ENCODE measurements at regions not wholly inside any gene's neighbourhood (a gene's known extent, or its start where the extent isn't known, plus 50 kb on each side); places are given as distances from the start of the nearest gene placed in this dataset.

DNA sequence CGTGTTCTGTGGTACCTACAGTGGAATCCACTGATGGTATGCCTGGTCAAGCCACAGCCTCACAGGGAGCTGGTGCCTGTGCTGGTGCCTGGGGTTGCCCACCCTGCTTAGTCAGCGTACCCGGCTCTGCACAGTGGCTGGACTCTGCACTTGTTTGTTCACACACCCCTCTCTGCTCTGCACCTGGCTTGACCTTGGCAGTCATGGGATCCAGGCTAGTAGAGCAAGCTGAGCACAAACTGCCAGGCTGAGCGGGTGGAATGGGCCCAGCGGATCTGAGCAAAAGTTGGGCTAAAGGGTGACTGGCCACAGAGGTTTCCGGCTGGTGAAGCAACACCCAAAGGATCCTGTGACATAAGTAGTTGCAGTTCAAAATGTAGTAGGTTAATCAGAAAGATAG lies 163.5 kb downstream of the CDH19 start:
- no peak for DNase-seq (ENCODE audit: low read depth)
- TF ChIP-seq, protein P1, sequence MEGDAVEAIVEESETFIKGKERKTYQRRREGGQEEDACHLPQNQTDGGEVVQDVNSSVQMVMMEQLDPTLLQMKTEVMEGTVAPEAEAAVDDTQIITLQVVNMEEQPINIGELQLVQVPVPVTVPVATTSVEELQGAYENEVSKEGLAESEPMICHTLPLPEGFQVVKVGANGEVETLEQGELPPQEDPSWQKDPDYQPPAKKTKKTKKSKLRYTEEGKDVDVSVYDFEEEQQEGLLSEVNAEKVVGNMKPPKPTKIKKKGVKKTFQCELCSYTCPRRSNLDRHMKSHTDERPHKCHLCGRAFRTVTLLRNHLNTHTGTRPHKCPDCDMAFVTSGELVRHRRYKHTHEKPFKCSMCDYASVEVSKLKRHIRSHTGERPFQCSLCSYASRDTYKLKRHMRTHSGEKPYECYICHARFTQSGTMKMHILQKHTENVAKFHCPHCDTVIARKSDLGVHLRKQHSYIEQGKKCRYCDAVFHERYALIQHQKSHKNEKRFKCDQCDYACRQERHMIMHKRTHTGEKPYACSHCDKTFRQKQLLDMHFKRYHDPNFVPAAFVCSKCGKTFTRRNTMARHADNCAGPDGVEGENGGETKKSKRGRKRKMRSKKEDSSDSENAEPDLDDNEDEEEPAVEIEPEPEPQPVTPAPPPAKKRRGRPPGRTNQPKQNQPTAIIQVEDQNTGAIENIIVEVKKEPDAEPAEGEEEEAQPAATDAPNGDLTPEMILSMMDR (IDR thresholded peaks at IDR 0.05; ENCODE audit: low read depth, low read length): no peak
- TF ChIP-seq POLR2A (IDR thresholded peaks at IDR 0.05; ENCODE audit: extremely low read depth, insufficient read length) (no peak), MYC (IDR thresholded peaks at IDR 0.05; ENCODE audit: low read depth, low read length) (no peak)
- TF ChIP-seq, protein P2, sequence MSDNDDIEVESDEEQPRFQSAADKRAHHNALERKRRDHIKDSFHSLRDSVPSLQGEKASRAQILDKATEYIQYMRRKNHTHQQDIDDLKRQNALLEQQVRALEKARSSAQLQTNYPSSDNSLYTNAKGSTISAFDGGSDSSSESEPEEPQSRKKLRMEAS (IDR thresholded peaks at IDR 0.05; ENCODE audit: low read depth, low read length): no peak
- no peak overlapping the region for H3K4me3 ChIP-seq (ENCODE audit: low read depth, low read length)

DNA sequence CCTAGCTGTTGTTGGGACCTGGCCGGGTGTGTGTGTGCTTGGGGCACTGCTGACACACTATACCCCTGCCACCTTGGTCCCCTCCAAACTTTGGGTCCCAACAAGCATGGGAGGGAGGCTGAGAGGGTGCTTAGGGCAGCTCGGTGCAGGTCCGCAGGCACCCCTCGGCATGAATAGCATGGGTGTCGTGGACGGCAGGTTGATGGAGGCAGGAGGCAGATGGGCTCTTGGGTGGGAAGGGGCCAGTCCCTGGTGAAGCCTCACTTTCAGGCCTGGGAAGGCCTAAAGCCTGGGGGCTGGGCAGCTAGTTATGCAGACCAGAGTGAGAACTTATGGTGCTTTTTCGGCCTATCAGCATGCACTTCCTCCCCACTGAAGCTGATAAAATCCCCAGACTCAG lies 164.2 kb downstream of the CDH19 start:
- no peak overlapping the region for H3K4me3 ChIP-seq (ENCODE audit: low read depth, low read length)
- no peak for DNase-seq (ENCODE audit: low read depth)
- TF ChIP-seq, protein P2 (IDR thresholded peaks at IDR 0.05; ENCODE audit: low read depth, low read length): no peak
- TF ChIP-seq, protein P1 (IDR thresholded peaks at IDR 0.05; ENCODE audit: low read depth, low read length): no peak

DNA sequence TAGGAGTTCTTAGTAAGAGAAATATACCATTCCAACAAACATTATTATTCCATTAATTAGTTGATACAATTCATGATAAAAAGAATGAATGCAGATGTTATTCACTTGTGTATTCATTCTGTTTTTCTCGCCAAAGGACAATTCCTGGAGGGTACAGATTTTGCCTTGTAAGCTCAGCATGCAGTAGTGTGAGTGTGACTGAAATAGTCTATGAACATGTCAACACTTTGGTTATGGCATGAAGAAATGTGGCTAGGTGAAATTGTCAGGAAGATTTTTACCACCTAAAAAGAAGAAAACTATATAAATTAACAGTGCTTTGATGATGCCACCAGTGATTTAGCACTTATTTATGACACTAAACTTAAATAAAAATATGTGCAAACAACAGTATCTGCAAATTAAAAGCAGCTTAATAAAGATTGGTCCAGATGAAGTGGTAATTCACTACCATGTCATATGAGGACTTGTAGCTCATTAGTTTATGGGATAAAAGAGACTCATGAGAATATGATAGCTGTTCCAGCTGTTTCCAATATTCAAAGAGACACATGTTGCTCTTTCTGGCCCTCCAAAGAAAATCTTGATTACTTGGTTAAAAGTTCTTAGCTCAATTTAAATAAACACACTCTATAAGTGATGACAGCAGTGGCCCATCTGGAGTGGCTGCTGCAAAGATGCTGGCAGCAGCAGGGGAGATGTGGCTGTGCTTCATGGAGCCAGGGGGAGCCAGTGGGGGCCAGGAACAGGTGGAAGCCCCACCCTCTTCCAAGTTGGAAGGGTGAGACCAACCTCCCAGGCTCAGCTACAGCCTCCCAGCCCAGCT lies 165.0 kb downstream of the CDH19 start:
- TF ChIP-seq POLR2A (IDR thresholded peaks at IDR 0.05; ENCODE audit: extremely low read depth, insufficient read length): no peak
- TF ChIP-seq, protein P2 (IDR thresholded peaks at IDR 0.05; ENCODE audit: low read depth, low read length): no peak
- TF ChIP-seq, protein P1 (IDR thresholded peaks at IDR 0.05; ENCODE audit: low read depth, low read length): no peak
- no peak for TF ChIP-seq MYC (IDR thresholded peaks at IDR 0.05; ENCODE audit: low read depth, low read length)
- no peak for DNase-seq (ENCODE audit: low read depth)

DNA sequence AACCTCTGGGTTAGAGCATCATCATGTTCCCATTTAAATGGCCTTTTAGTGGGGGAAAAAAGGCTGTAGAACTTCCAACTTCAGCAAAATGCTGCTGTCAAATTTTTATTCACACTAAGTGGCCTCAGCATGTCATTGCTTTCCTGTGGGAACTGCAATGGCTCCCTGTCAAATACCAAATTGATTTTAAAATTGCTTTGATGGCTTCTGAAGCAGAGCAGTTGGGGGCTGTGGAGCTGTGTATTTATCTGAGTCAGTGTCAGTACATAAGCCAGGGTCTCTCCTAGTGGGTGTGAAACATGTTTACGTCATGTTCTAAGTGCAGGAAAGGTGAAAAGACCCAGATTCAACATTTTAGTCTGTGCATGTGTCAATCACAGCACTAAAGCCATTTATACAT lies 171.3 kb downstream of the CDH19 start:
- TF ChIP-seq MYC (IDR thresholded peaks at IDR 0.05; ENCODE audit: low read depth, low read length): no peak
- TF ChIP-seq POLR2A (IDR thresholded peaks at IDR 0.05; ENCODE audit: extremely low read depth, insufficient read length): no peak
- TF ChIP-seq, protein P1 (IDR thresholded peaks at IDR 0.05; ENCODE audit: low read depth, low read length): no peak
- TF ChIP-seq, protein P2 (IDR thresholded peaks at IDR 0.05; ENCODE audit: low read depth, low read length): no peak
- no peak for DNase-seq (ENCODE audit: low read depth)

More for the DNA sequence above, 165.0 kb downstream of the CDH19 start:
- H3K4me3 ChIP-seq (ENCODE audit: low read depth, low read length): no peak overlapping the region

DNA sequence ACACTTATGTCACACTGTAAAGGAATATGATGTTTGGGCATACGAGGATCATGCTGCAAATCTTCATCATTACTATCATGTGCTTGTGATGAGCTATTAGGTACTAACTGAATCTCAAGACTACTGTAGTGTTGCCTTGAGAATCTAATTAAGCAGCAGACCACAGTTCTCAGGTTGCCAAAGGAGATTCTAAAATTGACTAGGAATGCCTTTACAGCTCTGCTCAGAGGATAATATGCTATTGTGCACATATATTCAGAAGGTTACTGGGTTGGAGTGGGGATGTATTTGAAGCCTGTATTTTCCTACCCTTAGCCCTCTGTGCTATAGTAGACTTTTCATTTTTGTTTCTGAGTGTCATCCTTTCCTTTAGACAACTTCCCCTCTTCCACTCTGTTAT lies 175.1 kb downstream of the CDH19 start:
- DNase-seq (ENCODE audit: low read depth): no peak
- TF ChIP-seq MYC (IDR thresholded peaks at IDR 0.05; ENCODE audit: low read depth, low read length): no peak
- TF ChIP-seq POLR2A (IDR thresholded peaks at IDR 0.05; ENCODE audit: extremely low read depth, insufficient read length): no peak
- TF ChIP-seq, protein P1 (IDR thresholded peaks at IDR 0.05; ENCODE audit: low read depth, low read length): no peak
- TF ChIP-seq, protein P2 (IDR thresholded peaks at IDR 0.05; ENCODE audit: low read depth, low read length): no peak
- no peak overlapping the region for H3K4me3 ChIP-seq (ENCODE audit: low read depth, low read length)

More for the DNA sequence above, 171.3 kb downstream of the CDH19 start:
- H3K4me3 ChIP-seq (ENCODE audit: low read depth, low read length): no peak overlapping the region

All from NB4 (cell line).